Fibroblast of peridontal ligament (primary cell): ENCODE measurements at regions not wholly inside any gene's neighbourhood (a gene's known extent, or its start where the extent isn't known, plus 50 kb on each side); places are given as distances from the start of the nearest gene placed in this dataset.

ENCODE experiments used
- DNase-seq: peaks from one replicate; pipeline ENCODE4 v3.0.0-alpha.2; 2010; ENCODE audit errors: extremely low read depth

DNA sequence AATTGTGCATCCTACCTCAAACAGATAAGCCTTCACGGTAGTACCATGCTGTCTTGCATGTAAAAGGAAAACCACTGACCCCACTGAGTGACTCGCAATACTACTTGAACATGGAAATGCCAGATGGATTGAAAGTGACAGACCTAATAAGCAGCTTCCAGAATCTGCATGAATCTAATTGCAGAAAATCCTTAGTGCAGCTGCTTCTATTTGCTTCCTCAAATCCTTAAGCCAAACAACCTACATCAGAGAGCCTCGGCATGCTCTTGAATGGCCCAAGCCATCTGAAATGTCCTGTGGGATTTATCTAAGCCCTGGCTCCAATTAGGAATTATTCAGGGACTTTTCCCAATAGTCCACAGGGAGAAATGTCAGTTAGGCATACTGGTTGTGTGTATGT lies 509.5 kb upstream of the CELF2 start:
- DNase-seq = no peak

DNA sequence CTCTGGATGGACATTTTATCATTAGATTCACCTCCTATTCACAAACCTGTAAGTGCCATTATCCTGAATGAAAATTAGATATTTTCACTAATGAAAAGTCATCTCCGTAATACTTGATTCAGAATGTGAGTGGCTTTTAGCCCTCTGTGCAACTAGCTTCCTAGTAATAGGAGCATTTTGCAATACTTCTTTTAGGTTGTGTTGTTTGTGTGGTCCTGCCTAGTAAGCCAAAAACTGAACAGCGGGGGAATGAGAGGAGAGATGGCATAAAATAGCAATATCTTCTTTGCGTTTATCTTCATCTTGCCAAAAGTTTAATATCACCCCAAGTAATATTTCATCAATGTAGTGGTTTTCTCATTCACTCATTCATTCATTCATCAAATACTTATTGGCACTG lies 507.5 kb upstream of the CELF2 start:
- no peak for DNase-seq

DNA sequence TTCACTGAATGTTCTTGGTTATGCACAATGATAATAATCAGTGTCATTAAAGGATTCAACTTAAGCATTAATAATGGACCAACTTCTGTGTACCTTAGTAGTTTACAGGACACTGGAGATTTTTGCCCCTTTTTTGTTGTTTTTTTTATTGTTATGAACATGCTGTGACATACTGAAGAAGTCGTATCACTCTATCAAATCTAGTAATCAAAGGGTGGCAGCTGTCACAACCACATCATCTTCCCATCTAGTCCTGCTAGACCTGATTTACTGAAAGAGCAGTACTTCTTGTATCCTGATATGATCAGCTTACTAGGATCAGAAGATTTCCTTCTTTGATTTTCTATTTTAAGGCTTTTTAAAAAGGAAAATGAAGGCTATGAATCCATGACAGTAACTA lies 504.6 kb upstream of the CELF2 start:
- no peak for DNase-seq

DNA sequence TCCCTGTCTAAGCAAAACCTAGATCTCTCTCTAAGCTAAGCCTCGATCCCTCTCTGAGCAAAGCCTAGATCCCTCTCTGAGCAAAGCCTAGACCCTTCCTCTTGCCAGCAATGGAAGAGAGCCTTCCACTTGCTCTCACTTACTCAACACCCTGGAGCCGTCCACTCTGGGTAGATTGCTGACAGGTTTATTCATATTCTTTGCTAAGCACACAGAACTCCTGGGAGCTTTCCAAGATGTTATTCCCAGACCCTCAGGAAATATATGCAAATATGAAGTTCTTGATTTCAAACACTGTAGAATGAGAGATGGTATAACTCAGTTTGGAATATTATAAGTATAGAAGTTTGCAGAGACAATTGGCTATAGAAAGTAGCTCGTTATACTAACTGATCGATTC lies 503.8 kb upstream of the CELF2 start:
- DNase-seq = no peak

DNA sequence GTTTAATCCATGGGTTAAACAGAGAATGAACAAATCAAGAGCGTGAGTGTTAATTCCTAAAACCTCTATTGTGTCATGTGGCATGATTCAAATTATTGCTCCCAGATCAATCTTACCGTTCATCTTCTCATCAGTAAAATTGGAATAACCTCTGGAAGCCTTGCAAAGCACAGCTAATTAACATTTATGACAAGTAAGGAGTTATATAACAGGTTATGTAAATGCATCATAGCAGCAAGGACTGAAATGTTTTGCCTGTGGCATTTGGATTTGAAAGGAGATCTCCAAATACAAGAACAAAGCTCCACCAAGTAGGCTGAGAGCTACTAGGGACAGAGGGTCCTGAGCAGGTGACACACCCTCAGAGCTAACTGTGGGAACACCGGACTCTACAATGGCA lies 502.9 kb upstream of the CELF2 start:
- DNase-seq = no peak

DNA sequence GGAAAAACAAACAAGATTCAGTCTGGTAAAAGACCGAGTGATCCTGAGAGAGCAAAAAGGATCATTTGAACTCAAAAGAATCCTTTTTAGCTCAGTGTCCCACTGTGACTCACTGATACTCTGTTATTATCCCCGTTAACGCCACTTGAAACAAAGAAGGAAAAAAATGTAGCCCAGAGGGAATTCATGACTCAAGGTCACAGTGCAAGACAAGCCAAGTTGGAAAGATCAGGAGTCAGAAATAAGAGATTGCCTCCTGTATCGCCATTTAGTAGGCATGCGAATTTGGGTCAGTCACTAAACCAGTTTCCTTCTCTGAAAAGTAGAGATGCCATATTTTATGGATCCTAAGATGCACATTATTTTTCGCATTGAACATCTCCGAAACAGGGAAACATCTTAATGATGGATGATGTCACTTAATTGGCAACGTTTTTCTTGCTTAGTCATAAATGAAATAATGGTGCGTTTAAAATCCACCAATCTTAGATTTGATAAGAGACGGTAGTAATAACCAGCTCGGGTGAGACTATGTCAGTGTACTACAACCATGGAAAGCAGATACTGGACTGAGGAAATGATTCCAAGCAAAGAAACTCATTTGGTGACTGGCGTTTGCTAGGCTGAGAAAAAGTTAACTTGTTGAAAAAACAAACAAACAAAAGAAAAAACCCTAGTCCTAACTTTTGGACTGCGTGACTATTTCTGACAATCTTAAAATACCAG lies 502.0 kb upstream of the CELF2 start:
- no peak for DNase-seq

DNA sequence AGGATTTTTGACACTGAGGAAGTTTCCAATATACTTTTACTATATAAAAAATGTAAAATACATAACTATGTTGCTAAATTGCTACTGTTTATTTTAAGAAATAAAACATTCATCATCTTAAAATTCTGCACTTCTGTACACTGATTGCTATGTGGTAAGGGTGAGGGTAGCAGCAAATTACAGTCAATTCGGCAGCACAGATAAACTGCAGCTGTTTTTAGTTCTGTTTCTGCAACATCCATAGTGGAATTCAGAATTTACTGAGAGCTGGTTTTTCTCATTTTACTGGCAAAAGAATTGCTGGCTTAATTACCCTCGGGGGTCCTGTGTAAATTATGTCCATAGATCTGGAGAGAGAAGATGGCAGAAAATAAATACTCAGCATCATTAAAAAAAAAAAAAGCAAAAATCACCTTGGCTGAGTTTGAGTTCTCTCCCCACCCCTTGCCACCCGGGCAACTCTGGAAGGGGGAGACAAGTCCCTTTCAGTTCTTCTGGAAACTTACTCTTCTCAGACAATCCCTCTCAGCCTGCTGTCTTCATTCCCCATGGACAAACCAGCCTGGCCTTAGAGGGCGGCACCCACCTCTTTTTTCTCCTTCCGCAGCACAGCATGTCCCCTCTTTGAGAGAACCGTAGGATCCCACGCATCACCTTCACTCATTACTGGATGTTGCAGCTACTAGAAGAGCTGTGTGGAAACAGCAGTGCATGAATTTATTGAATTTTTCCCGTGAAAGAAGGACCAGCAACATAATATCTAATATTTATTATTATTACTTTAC lies 501.1 kb upstream of the CELF2 start:
- DNase-seq = no peak

DNA sequence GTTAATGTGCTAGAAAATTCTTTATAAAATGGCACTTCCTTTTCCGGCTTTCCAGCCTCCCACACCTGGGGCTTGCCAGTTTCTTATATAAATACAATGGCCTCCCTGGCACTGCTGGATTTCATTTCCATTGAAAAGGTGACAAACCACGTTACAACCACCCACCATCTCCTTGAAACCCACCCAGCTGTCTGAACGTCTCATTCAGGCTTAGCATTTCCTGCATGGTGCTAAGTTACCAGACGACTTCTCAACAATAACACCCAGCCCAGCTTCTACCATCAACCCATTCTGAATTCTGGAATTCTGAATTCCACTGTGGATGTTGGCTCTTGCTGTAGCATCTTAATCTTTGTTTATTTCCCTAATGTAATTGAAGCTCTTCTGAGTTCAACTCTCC lies 499.8 kb upstream of the CELF2 start:
- no peak for DNase-seq

DNA sequence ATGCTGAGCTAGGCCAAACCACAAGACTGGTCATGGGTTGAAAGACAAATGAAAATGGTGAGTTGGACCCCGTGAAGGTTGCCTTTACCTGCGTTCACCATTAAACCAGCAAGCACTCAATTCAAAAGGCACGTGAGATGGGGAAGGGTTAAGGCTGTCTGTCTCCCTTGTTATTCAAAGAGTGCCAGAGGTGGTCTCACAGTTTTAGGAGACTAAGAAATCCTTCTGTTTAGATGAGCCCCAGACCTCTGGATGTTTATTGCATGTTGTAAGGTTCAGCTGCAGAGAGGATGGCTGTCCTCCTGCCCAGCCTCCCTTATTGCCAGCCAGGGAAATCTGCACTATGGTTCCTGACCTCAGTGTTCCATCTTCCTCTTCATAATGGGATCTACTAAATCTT lies 498.0 kb upstream of the CELF2 start:
- DNase-seq = no peak

DNA sequence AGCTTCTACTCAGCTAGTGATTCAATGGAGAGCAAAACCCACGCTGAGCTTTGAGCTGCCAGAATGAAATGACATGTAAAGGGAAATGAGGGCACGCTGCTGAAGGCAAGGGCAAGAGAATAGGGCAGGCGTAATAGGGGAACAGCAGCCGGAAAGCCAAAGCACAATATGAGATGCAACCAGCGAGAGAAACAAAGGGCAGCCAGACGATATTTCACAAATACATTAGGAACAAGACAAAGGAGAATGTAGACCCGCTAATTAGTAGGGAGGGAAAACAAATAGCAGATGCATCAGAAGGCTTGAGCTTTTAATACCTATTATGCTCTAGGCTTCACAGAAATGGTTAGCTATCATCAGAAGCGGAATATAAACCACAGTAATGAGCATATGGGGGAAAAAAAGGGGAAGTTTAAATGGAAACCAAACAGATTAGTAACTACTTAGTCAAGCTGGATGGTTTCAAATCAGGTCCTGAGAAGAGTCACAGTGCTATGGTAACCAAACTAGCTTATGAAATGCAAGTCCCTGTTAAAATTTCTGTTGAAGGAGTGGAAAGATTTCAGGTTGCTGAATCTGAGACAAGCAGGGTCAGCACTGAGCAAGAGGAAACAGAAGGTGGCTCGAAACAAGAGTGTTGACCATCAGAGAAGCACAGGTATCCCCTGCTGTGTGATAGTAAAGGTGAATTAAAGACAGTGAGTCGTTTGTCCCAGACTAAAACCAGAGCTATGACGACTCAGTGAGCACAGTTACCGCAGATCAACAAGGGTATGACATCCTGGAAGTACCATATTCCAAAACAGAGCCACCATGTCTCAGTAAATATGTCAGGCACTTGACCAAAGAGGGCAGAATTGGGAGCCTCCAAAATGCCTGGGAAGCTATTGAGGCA lies 496.9 kb upstream of the CELF2 start:
- DNase-seq = no peak

DNA sequence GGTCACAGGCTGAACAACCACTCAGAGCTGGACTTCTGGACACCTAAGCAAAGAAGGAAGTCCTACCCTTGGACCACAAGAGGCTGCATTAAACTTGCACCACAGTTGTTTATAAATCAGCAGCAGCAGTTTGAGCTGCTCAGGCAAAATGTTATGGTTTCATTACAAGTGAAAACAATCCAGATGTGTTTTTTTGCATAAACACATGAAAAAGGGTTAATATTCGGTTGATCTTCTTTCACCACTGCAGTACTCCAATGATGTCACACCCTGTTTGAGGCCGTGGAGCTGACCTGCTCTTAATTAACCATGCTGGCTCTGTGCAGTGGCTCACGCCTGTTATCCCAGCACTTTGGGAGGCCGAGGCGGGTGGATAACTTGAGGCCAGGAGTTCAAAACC lies 490.8 kb upstream of the CELF2 start:
- DNase-seq = no peak

DNA sequence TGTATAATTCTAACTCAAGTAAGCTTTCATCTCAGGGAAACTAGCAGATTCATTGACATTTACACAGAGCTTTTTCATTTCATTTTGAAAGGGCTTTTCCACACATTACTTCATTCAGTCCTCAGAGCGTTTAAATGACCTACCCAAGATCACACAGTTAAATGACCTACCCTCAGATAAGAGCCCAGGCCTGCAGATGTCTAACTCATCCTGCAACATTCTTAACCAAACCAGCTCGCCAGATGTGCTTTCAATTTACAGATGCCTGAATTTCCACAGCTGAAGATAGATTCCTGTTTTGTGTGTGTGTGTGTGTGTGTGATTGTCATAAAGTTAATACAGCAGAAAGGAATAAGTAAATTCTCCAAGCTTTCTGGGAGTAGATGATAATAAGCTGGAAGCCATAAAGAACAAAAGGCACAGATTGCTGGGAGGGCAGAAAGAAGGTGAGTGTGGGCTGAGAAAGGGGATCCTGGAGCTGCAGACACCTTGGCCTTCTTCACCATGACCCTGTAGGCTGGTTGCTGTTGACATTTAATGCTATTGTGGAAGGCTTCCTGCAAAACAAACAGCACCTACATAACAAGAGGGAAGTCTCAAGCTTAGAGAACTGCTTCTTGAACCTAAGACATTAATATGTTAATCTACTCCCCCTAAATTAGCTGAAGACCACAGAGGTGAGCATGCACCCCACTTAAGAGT lies 489.7 kb upstream of the CELF2 start:
- no peak for DNase-seq

DNA sequence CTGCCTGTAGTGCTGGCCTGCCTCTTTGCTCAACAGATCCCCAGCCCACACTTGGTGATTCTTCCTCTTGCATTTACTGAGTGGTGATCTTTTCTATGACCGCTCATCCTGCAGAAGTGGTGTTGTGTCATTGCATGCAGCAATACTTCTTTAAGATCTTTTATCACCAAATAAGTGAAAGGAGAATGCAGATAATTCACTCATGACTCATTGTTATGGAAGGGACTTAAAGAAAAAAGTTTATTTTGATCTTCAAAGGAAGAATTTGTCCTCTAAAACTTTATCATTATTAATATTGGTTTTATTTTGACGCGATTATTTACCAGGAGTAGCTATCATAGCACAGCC lies 489.1 kb upstream of the CELF2 start:
- no peak for DNase-seq

DNA sequence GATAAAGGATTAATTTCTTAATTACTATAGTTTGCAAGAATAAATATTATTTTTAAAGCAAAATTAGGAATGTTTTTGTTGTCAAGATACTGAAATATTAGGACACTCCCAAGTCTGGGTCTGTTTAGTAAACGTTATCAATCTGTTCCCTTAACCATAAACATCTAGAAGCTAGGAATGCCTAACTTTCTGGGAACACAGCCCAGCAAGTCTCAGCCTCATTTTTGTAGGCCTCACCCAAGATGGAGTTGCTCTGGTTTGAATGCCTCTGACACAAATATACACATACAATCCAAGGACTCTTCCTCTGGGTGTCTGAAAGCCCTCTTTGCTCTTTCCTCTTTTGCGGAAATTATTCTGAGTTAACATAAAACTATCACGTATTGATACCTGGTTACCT lies 487.4 kb upstream of the CELF2 start:
- no peak for DNase-seq

DNA sequence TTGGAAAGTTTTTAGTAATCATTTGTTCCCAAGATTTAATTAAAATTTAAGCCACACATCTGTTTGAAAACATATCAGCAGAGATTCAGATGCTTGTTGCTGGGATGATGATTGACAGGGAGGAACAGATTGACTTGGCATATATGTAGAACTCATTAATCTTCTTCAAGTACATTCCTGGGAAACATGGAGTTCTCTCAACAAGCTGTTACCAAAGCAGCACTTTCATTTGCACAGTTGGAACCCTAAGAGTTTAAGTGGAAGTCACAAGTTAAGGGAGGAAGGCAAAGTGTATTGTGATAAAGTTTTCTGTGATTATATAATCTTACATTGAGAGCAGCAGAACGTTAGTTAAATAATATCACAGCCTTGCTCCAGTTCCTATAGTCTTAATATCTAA lies 485.4 kb upstream of the CELF2 start:
- DNase-seq = no peak

DNA sequence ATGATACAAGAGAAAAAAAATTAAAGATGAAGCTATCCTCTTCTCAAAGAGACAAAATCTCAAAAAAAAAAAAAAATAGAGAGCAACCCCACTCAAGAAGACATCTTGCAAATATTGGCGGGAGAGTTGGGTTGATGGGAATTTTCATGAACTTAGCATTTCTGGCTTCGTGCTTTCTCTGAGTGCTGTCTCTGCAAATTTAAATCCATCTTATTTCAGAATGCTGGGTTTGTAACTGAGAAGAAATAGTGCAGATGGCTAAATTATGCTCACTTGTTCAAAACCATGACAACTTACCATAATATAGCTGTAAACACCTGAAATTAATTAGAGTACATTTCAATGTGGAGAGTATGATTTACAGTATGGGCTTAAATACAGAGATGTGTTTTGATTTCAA lies 484.8 kb upstream of the CELF2 start:
- no peak for DNase-seq

DNA sequence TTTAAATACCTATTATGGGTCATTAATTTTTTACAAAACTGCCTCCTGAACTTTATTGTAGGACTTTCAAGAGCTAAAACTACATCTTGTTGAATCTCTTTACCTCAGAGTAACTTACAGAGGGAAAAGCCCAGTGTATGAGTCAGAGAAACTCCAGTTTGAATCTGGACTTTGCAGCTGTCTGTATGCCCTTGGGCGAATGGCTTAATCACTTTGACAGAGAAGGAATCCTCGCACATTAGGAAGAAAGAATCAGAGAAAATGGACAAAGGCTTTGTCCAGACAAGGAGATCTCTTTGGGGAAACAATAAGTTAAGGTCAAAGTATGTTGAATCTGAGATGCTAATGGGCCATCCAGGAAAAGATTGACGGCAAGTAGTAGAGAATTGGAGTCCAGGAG lies 484.2 kb upstream of the CELF2 start:
- no peak for DNase-seq

DNA sequence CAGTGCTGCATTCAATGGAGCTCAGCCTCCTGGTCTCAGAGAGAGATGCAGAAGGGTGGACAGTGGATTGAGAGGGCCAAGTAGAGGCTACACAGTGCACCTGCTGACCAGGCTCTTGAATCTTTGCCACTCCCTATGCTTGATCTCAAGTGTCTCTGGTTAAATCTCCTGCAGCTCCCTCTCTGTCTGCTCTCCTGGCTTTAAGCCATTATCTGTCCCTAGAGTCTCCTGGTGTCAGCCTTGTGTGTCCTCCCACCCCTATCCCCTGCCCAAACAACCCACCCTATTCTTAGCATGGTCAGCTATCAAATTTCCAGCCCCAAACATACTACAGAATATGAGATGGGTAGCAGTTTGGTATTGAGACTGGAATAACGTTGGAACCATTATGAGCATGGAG lies 479.3 kb upstream of the CELF2 start:
- DNase-seq = no peak

DNA sequence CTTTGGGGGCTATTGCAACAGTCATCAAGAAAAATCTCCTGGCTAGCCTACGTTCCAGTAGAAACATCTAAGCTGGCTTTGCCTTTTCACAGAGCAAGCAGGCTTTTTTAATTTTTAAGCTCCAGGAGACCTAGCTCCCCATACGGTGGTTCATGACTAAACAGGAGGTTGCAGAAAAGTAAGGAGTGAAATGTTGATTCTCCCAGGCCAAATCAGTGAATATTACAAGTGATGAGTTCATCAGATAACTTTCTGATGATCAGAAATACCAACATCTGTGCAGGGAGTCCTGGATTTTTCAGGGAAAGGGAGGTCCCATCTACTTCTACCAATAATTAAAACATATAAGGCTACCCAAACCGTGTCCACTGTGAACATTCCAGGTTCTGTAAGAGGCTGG lies 477.3 kb upstream of the CELF2 start:
- DNase-seq = no peak

DNA sequence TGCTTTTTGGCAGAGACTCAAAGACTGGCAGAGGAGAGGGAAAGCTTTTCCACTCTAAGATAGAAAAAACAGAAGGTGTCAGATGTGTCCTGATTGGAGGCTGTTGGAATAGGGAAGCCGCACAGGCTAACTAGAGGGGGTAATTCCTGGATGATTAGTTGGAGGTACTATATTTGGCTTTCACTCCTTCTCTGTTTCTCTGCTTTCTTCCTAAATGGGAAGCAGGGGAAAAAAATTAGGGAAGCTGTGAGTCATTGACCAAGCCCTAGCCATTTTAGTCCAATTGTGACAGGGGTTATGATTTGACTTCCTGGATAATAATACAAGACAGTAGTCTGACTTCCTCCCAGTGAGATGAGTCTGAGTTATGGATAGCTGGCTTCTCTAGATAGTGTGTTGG lies 475.2 kb upstream of the CELF2 start:
- no peak for DNase-seq

DNA sequence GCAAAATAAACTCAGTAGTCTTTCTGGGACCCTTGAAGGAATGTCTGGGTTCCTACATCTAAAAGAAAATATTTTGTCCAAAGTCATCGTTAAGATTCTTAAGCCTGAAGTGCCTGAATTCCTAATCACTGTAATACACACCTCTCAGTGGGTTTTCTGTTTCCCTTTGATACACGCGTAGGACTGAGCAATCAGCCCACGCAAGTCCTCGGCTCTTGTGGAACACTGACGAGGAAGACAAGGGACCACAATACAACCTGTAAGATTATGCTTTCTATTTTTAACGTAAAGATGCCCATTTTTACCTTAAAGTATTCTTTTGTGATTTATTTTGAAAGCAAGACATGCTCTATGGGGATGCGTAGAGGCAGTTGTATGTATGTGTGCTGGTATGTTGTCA lies 472.8 kb upstream of the CELF2 start:
- no peak for DNase-seq

DNA sequence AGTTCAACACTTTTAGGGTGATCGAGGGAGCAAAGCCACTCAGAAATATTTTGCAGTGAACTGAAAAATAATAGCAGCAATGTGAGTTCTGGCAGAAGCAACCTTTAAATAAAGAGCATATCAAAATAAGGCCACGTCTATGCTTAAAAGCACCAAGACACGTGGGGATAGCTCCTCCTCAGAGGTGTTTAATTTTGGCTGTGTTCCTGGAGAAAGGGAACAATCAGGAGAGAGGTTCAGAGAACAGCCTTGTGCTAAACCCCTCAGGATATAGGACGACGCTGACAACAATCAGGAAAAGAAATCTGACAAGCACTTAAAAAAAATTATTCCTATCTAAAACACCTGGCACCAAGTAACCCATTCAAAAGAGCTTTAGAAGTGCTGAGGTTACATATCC lies 471.9 kb upstream of the CELF2 start:
- no peak for DNase-seq
